ES-I3 (cell line): ENCODE measurements at regions not wholly inside any gene's neighbourhood (a gene's known extent, or its start where the extent isn't known, plus 50 kb on each side); places are given as distances from the start of the nearest gene placed in this dataset.

ENCODE experiments used
- H3K36me3 ChIP-seq: 2 replicates; pipeline ENCODE4 v1.6.1; 2013; ENCODE audit warnings: mild to moderate bottlenecking, low read length, control low read depth, moderate library complexity; ENCODE audit not compliant: insufficient read depth
- H3K4me1 ChIP-seq: 2 replicates; pipeline ENCODE4 v1.6.1; 2013; ENCODE audit warnings: mild to moderate bottlenecking, control low read depth, low read length; ENCODE audit not compliant: insufficient read depth
- H3K9ac ChIP-seq: 2 replicates; pipeline ENCODE4 v1.6.1; 2013; ENCODE audit warnings: low read depth, mild to moderate bottlenecking, low read length, moderate library complexity
- H3K9me3 ChIP-seq: 2 replicates; pipeline ENCODE4 v1.6.1; 2013; ENCODE audit warnings: mild to moderate bottlenecking, low read length, moderate library complexity; ENCODE audit not compliant: control insufficient read depth, insufficient read depth

DNA sequence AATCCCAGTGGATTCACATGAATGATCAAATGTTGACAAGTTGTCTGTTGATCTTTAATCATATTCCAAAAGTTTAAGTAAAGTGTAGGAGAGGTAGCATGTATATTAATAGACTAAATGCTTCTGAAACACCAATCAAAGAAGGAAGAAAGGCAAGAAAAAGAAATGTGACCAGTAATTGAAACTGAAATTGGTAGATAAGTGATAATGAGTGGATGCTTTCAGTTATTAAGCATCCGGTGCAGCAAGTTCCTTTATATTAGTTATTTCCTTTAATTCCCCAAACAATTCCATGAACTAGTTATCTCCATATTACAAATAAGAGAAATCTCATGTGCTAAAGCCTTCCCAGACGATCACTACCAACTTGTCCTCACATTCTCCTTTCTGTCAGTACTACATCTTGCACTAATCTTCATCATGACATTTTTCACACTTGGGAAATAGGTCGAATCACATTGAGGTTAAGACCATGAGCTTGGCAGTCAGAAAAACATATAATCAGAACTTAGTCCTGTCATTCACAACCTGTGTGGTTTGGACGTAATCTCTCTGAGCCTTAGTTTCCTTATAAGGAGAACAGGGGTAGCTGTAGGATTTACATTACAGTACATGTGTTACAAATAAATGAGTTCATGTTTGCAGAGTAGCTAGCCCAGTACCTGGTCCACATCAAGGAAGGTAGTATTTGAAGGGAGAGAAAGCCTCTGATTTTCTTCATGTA is 182.1 kb downstream of the NOL4 start:
- H3K9ac ChIP-seq: no peak overlapping the region
- no peaks in the 10 kb centered on the region for H3K36me3 ChIP-seq
- H3K9me3 ChIP-seq: no peaks in the 10 kb centered on the region
- no peaks in the 10 kb centered on the region; the same call in 1 of the 2 replicates for H3K4me1 ChIP-seq

DNA sequence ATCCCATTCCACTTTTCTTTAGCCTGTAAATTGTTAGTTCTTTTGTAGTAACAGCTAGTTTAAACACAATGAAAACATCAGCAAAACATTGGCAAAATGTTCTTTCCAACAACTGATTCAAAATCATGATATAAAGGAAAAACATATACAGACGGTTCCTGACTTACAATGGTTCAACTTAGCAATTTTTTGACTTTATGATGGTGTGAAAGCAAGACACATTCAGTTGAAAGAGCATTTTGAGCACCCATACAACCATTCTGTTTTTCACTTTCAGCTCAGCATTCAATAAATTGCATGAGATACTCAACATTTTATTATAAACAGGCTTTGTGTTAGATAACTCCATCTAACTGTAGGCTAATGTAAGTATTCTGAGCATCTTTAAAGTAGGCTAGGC is 185.1 kb downstream of the NOL4 start:
- H3K9ac ChIP-seq: no peak overlapping the region
- no peaks in the 10 kb centered on the region for H3K36me3 ChIP-seq
- no peaks in the 10 kb centered on the region; the same call in 1 of the 2 replicates for H3K4me1 ChIP-seq
- H3K9me3 ChIP-seq: no peaks in the 10 kb centered on the region

DNA sequence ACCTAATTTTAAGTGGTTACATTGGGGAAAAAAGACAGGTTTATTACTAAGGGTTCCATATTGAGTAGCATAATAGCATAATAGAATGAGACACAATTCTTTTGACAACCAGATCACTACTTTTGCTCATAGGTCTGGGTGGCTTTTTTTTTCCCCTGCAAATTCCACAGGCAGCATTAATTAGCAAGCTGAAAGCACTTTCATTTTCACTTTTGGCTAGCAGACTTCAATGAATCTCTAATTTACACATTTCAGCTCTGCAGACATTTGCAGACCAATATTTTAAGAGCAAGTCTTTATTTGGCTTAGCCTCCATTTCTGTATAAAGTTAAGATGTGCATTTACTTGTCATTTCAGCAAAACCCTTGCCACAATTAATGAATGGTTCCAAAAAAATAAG is 185.5 kb downstream of the NOL4 start:
- Histone ChIP-seq H3K4me1 (no peaks in the 10 kb centered on the region; the same call in 1 of the 2 replicates), H3K9me3 (no peaks in the 10 kb centered on the region), H3K36me3 (no peaks in the 10 kb centered on the region), H3K9ac (no peak overlapping the region)

DNA sequence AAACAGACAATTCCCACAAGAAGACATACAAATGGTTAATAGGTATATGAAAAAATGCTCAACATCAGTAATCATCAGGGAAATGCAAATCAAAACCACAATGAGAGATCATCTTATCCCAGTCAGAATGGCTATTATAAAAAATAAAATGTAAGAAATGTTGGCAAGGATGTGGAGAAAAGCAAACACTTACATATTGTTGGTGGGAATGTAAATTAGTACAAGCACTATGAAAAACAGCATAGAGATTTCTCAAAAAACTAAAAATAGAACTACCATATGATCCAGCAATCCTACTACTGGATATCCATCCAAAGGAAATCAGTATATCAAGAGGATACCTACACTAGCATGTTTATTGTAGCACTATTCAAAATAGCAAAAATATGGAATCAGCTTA is 186.6 kb downstream of the NOL4 start:
- H3K4me1 ChIP-seq: no peaks in the 10 kb centered on the region; the same call in 1 of the 2 replicates
- H3K36me3 ChIP-seq: no peaks in the 10 kb centered on the region
- H3K9ac ChIP-seq: no peak overlapping the region
- H3K9me3 ChIP-seq: no peaks in the 10 kb centered on the region

DNA sequence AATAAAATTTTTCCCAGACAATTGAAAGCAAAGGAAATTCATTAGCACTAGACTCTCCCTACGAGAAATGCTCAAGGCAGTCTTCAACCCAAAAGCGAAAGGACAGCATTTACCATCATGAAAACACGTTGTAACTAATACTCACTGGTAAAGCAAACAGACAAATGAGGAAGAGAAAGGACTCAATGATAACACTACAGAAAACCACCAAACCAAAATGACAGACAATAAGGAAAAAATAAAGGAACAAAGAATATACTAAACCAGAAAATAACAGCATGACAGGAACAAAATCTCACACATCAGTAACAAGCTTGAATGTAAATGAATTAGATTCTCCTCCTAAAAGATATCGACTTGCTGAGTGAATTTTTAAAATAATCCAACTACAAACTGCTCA is 190.7 kb downstream of the NOL4 start:
- Histone ChIP-seq H3K4me1 (no peaks in the 10 kb centered on the region), H3K36me3 (no peaks in the 10 kb centered on the region), H3K9ac (no peak overlapping the region), H3K9me3 (no peaks in the 10 kb centered on the region)

DNA sequence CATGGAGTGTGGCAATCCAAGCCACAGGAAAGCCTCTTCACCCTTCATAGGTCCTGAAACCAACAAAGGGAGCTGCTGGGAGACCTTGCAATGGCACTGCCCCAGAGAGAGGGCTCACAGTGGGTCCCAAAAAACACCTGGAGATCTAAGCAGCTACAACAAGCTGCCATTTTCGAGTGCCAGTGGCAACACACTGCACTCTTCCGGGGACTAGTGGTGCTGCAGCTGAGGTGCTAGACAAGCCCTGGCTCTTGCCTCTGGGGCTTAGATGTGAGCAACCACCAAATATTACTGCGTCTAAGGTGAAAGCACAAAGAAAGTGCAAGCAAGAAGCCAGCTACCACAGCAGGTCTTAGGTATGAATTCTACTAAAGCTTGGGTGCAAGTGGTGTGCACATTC is 192.9 kb downstream of the NOL4 start:
- H3K9me3 ChIP-seq: no peaks in the 10 kb centered on the region
- no peaks in the 10 kb centered on the region for H3K4me1 ChIP-seq
- no peak overlapping the region for H3K9ac ChIP-seq
- H3K36me3 ChIP-seq: no peaks in the 10 kb centered on the region

DNA sequence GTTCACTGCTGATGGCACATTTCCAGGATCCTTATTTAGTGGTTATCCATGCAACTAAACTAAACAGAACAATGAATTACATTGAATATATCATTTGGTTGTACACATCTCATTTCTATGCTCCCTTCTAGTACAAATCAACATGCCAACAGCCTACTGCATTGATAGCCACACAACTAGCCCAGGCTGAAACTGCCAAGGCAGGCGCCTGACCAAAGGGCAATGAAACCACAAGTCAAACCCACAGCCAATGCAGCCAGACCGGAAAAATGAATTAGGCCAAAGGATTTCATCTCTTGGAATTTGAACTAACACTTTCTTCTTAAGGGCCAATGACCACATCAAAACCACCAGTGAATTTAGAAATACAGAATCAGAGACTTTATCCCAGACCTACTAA is 196.4 kb downstream of the NOL4 start:
- H3K9me3 ChIP-seq: no peaks in the 10 kb centered on the region
- no peaks in the 10 kb centered on the region for H3K36me3 ChIP-seq
- H3K9ac ChIP-seq: no peak overlapping the region
- H3K4me1 ChIP-seq: peaks cover 5% of the 10 kb centered on the region; the same call in 1 of the 2 replicates

DNA sequence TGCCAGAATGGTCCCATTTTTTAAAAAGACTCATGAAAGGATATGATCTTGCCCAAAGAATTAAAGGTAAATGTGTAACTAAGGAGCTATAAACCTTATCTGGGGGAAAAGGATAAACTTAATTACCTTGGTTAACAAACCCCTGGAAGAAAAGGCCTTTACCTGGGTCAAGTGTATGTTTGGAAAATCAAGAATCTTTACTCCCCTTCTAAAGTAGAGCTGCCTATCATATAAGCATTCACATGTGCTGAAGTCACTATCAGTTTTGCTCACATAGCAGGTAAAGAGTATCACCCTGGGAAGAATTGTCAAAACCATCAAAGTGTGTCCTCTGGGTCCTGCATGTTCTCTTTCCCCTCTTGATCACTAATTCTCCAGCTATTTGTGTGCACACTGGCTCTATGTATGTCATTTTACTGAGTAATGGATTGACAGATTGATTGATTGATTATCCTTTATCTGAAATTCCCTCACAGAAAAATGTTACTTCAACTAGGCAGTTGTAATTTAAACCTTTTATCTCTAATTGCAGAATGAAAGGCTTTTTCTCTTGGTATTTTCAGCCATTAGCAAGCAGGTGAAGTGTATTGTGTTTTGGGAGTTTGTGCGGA is 199.4 kb downstream of the NOL4 start:
- H3K36me3 ChIP-seq: no peaks in the 10 kb centered on the region
- no peaks in the 10 kb centered on the region for H3K9me3 ChIP-seq
- no peak overlapping the region for H3K9ac ChIP-seq
- H3K4me1 ChIP-seq: peaks cover 5% of the 10 kb centered on the region; the same call in 1 of the 2 replicates

DNA sequence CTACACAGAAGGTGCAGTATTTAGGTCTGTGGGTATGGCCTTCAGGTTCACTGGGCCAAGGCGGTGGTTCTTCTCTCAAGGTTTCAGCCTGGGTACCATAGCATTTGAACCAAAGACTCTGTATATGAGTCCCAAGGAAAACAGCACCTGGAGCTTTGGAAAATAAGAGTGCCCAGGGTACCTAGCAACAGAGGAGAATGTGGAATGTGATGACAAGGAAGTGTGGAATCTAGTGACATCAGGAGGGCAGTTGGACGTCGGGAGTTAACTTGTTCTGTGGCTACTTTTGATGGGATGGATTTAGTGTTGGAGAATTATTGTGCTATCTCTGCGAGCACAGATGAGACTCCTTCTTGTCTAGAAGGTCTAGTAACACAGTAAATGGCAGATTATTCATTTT is 201.2 kb downstream of the NOL4 start:
- Histone ChIP-seq H3K36me3 (no peaks in the 10 kb centered on the region), H3K9ac (no peak overlapping the region)

DNA sequence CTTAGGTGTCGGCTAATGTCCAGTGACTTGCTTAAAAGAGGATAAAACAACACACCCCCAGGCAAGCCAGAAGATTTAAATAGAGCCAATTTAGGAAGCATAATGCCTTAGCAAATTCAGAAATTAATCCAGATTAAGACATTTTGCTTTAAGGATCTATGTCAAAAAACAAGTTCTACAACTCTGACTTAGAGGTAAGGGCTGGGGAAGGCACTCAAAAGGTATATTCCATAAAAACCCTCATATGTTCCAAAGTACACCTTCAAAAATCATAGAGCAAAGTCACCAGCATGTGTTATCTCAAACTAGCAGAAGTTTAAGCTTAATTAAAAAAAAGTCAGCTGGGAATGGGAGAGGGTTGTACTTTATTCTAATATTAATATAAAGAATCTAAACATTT is 206.4 kb downstream of the NOL4 start:
- no peak overlapping the region for H3K9ac ChIP-seq
- no peaks in the 10 kb centered on the region for H3K36me3 ChIP-seq
- H3K4me1 ChIP-seq: 0 out of 2 replicates have a peak, but pooled peaks cover under 1% of the 10 kb centered on the region
- H3K9me3 ChIP-seq: no peaks in the 10 kb centered on the region

More for the DNA sequence above, 201.2 kb downstream of the NOL4 start:
- Histone ChIP-seq H3K4me1 (peaks cover 5% of the 10 kb centered on the region; the same call in 1 of the 2 replicates), H3K9me3 (no peaks in the 10 kb centered on the region)

DNA sequence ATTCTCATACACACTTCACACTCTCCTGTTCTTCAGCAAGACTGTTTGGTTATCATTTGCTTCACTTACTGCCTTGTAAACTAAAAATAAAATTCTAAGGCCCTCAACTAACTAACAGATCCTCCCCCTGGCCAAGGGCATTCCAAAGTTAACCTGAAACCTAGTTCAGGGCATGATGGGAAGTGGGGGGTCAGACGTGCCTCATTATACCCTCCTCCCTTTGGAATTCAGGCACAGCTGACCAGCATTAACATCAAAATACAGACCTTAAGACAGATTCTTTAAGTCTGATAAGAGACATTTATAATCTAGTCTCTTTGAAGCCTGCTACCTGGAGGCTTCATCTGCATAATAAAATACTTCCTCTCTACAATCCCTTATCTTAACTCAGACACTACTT is 221.0 kb downstream of the NOL4 start:
- Histone ChIP-seq H3K4me1 (peaks cover 4% of the 10 kb centered on the region; the same call in 1 of the 2 replicates), H3K36me3 (no peaks in the 10 kb centered on the region; the same call in 1 of the 2 replicates), H3K9me3 (no peaks in the 10 kb centered on the region), H3K9ac (no peak overlapping the region)

DNA sequence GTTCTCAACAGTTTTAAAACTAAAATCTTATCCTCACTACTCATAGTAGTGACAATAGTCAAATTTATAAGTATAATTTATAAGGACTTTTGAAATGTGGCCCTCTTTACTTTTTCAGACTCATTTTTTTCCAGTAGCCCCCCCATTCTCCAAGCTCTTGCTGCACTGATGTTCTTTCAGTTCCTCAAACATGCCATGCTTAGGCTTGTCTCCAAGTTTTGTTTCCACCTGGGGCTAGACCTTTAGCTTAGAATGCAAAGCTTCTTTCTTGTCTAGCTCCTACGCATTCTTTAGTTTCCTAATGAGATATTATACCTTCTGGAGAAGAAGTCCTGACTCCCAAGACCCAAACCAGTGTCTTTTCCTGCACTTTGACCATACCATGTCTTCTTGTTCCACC is 222.6 kb downstream of the NOL4 start:
- no peak overlapping the region for H3K9ac ChIP-seq
- H3K4me1 ChIP-seq: peaks cover 4% of the 10 kb centered on the region; the same call in 1 of the 2 replicates
- no peaks in the 10 kb centered on the region; the same call in 1 of the 2 replicates for H3K9me3 ChIP-seq
- H3K36me3 ChIP-seq: no peaks in the 10 kb centered on the region; the same call in 1 of the 2 replicates

DNA sequence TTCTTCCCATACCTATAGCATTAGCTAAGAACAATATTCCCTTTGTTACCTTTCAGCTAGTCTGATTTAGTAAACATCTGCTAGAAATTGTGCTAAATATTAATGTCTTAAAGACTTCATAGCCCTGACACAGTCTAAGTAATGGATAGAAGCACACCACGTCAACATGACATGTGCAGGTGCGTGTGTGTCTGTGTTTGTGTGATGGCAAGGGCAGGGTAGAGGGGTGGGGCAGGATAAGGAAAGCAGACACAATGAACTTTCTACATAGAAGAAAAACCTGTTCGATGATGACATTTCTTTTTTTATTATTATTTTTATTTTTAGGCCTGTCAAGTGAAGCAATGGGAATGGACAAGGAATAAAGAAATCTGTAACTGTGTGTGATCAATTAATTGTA is 223.3 kb downstream of the NOL4 start:
- Histone ChIP-seq H3K36me3 (no peaks in the 10 kb centered on the region; the same call in 1 of the 2 replicates), H3K4me1 (peaks cover 4% of the 10 kb centered on the region; the same call in 1 of the 2 replicates), H3K9ac (no peak overlapping the region), H3K9me3 (no peaks in the 10 kb centered on the region; the same call in 1 of the 2 replicates)

DNA sequence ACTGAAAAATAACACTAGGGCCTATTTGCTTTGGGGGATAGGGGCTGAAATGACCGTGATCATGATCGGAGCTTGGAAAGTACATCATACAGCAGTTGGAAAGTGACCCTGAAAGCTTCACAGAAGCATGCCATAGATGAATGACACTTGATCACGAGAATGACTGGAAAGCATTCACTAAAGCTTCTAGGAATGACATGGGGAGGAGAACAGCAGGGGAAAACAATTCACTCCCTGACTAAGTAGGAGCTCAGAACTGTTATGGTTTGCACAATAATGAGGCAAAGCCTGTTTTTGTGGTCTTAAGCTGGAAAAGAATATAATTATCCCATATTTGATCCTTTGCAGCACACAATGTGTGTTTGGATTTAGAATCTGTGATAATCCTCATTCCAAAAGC is 237.5 kb downstream of the NOL4 start:
- Histone ChIP-seq H3K36me3 (no peaks in the 10 kb centered on the region), H3K9ac (no peak overlapping the region), H3K9me3 (no peaks in the 10 kb centered on the region), H3K4me1 (no peaks in the 10 kb centered on the region)

DNA sequence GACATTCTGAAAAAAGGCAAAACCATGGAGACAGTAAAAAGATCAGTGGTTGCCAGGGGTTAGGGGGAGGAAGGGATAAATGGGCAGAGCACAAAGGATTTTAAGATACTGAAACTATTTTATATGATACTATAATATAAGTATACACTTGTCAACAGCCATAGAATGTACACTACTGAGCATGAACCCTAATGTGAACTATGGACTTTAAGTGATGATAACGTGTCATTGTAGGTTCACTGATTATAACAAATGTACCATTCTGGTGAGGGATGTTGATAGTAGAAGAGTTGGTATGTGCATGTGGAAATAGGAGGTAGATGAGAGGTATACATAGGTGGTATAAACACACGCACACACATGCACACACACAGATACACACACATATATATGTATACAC is 241.6 kb downstream of the NOL4 start:
- Histone ChIP-seq H3K36me3 (no peaks in the 10 kb centered on the region), H3K9me3 (no peaks in the 10 kb centered on the region), H3K9ac (no peak overlapping the region), H3K4me1 (no peaks in the 10 kb centered on the region)
